GM23248 (cell line): ENCODE measurements at regions not wholly inside any gene's neighbourhood (a gene's known extent, or its start where the extent isn't known, plus 50 kb on each side); places are given as distances from the start of the nearest gene placed in this dataset.

Source experiments
- DNase-seq: peaks from one replicate; pipeline ENCODE4 v3.0.0-alpha.2; 2015
- H2AFZ ChIP-seq: fragments of 200-600 bp; sonication (generic); 2 replicates; pipeline ENCODE4 v1.6.1; 2016; ENCODE audit warnings: antibody characterized with exemption
- H3F3A ChIP-seq: fragments of 200-600 bp; sonication (generic); 2 replicates; pipeline ENCODE4 v1.6.1; 2016; ENCODE audit warnings: mild to moderate bottlenecking, antibody characterized with exemption, mixed run types; ENCODE audit not compliant: insufficient read depth
- H3K27ac ChIP-seq: fragments of 200-600 bp; sonication (generic); 2 replicates; pipeline ENCODE4 v1.5.1; 2016; ENCODE audit warnings: mild to moderate bottlenecking
- H3K27me3 ChIP-seq: fragments of 200-600 bp; sonication (generic); replicated peaks from 2 replicates; pipeline ENCODE4 v1.6.1; 2016; ENCODE audit warnings: mild to moderate bottlenecking; ENCODE audit not compliant: insufficient read depth
- H3K36me3 ChIP-seq: fragments of 200-600 bp; sonication (generic); 2 replicates; pipeline ENCODE4 v1.6.1; 2016; ENCODE audit warnings: low read depth, mild to moderate bottlenecking
- H3K4me1 ChIP-seq: fragments of 200-600 bp; sonication (generic); 2 replicates; pipeline ENCODE4 v1.6.1; 2016; ENCODE audit warnings: mild to moderate bottlenecking; ENCODE audit not compliant: insufficient read depth
- H3K4me2 ChIP-seq: fragments of 200-600 bp; sonication (generic); one replicate; pipeline ENCODE4 v1.6.1; 2016; ENCODE audit warnings: mild to moderate bottlenecking; ENCODE audit not compliant: unreplicated experiment
- H3K4me3 ChIP-seq: fragments of 200-600 bp; sonication (generic); 2 replicates; pipeline ENCODE4 v1.5.1; 2016; ENCODE audit warnings: mild to moderate bottlenecking
- H3K79me2 ChIP-seq: fragments of 200-600 bp; sonication (generic); 2 replicates; pipeline ENCODE4 v1.6.1; 2016; ENCODE audit warnings: mild to moderate bottlenecking; ENCODE audit not compliant: insufficient read depth
- H3K9ac ChIP-seq: fragments of 200-600 bp; sonication (generic); 2 replicates; pipeline ENCODE4 v1.6.1; 2016; ENCODE audit warnings: mild to moderate bottlenecking
- H3K9me2 ChIP-seq: fragments of 200-600 bp; sonication (generic); 2 replicates; pipeline ENCODE4 v1.6.1; 2016; ENCODE audit warnings: mixed run types, mild to moderate bottlenecking, moderate library complexity; ENCODE audit not compliant: insufficient read depth
- H3K9me3 ChIP-seq: fragments of 200-600 bp; sonication (generic); one replicate; pipeline ENCODE4 v1.6.1; 2017; ENCODE audit warnings: low read depth
- H4K20me1 ChIP-seq: fragments of 200-600 bp; sonication (generic); 2 replicates; pipeline ENCODE4 v1.6.0; 2016; ENCODE audit not compliant: insufficient read depth
- EZH2 ChIP-seq: fragments of 200-600 bp; sonication (generic); IDR thresholded peaks from 2 replicates; pipeline ENCODE4 v1.6.1; 2018; ENCODE audit warnings: antibody characterized with exemption, mild to moderate bottlenecking; ENCODE audit not compliant: insufficient read depth, poor library complexity, severe bottlenecking
- EZH2phosphoT487 ChIP-seq: fragments of 200-600 bp; sonication (generic); IDR thresholded peaks from 2 replicates; pipeline ENCODE4 v1.6.1; 2018; ENCODE audit warnings: antibody characterized with exemption, moderate library complexity, mild to moderate bottlenecking, low read depth; ENCODE audit not compliant: insufficient read depth
- WGBS, 2 experiments: methylation state at CpG; one replicate each; pipeline ENCODE4 v1.1.6; 2015 to 2017; ENCODE audit warnings: low lambda C conversion rate in 2 of 2, low coverage in 1 of 2; ENCODE audit errors: missing lambda C conversion rate in 2 of 2; 5-methylcytosine and 5-hydroxymethylcytosine counted together
- in situ Hi-C: fragments of 300-500 bp; cut with MboI; formaldehyde crosslinking; loops from 2 replicates; pipeline ENCODE4 v1.15.0; 2020

DNA sequence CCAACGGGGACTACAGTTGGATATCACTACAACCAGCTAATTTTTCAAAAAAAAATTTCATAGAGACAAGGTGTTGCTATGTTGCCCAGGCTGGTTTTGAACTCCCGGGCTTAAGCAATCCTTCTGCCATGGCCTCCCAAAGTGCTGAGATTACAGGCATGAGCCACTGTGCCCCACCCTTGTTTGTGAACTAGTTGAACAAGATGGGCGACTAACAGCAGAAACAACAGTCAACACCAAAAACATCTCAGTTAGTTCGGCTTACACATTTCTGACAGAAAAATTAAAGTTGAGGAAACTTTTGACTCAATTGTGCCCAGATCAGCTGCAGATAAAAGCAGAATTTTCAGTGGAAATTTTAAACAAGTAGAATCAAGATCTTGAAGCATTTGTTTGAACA, 470.1 kb downstream of the TLE4 start:
- no peak for TF ChIP-seq EZH2
- no peak for TF ChIP-seq EZH2phosphoT487
- Histone ChIP-seq H3F3A (no peaks in the 10 kb centered on the region), H3K27ac (no peak overlapping the region), H3K9me2 (no peaks in the 10 kb centered on the region), H3K27me3 (no peaks in the 10 kb centered on the region; the same call in 1 of the 2 replicates), H2AFZ (no peak overlapping the region), H3K79me2 (no peaks in the 10 kb centered on the region), H3K4me2 (no peak overlapping the region), H3K4me3 (no peak overlapping the region), H4K20me1 (no peaks in the 10 kb centered on the region), H3K9me3 (no peaks in the 10 kb centered on the region), H3K36me3 (no peaks in the 10 kb centered on the region), H3K9ac (no peak overlapping the region), H3K4me1 (no peaks in the 10 kb centered on the region)
- DNase-seq = no peak
- in situ Hi-C loops = no loop called here
- WGBS, 2 experiments = 37 to 43% methylated on average over 4 of the region's 4 CpGs

DNA sequence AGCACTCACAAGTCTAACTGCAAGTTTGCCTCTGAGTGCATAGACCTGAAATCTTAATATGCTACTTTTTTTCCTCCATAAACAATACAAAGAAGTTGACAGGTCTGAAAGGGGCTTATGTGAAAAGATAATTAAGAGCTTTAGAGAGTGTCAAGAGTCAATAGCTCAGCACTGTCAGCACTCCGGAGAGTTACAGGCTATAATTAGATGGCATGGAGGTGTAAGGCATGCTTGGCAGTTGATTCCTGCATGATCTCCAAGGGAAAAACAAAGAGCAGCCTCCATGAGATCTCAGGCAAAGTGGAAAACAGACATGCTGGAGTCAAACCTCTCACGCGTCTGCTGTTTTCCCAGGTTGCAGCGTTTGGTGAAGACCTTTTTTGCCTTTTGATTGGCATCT, 468.7 kb downstream of the TLE4 start:
- 63 to 75% methylated on average over 4 of the region's 4 CpGs for WGBS, 2 experiments
- no peak overlapping the region for H2AFZ ChIP-seq
- no peak for TF ChIP-seq EZH2
- H3K27me3 ChIP-seq = peaks cover 4% of the 10 kb centered on the region; the same call in 1 of the 2 replicates
- H3K4me3 ChIP-seq = no peak overlapping the region
- H3K4me2 ChIP-seq = no peak overlapping the region
- no peaks in the 10 kb centered on the region for H3K9me3 ChIP-seq
- no peaks in the 10 kb centered on the region for H3K79me2 ChIP-seq
- H3K36me3 ChIP-seq = no peaks in the 10 kb centered on the region
- H3K4me1 ChIP-seq = no peaks in the 10 kb centered on the region
- no peaks in the 10 kb centered on the region for H4K20me1 ChIP-seq
- H3K9me2 ChIP-seq = no peaks in the 10 kb centered on the region
- H3K9ac ChIP-seq = no peak overlapping the region
- no peak overlapping the region for H3K27ac ChIP-seq
- in situ Hi-C loops = no loop called here
- H3F3A ChIP-seq = no peaks in the 10 kb centered on the region
- no peak for DNase-seq

DNA sequence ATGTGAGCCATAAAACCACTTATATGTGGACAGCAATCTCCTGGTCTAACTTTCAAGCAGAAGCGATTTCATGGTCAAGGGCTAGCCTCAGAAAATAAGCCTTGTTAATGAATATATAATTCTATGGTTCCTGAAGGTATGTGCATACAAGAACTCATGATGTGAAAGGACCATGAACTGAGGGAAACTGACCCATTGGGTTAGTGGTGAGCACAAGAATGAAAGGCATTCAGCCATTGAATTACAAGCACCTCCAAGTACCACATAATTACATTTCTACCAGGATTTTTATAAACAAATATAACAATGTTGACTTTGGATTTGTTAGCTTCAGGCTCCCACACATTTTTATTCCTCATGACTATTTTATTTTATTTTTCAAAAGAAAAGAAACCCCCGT, 459.0 kb downstream of the TLE4 start:
- TF ChIP-seq EZH2phosphoT487 = no peak
- no peak for TF ChIP-seq EZH2
- in situ Hi-C loops = no loop called here
- no peak overlapping the region for H2AFZ ChIP-seq
- no peaks in the 10 kb centered on the region for H3K9me3 ChIP-seq
- DNase-seq = no peak
- no peak overlapping the region for H3K4me3 ChIP-seq
- H3K4me1 ChIP-seq = no peaks in the 10 kb centered on the region
- H3K36me3 ChIP-seq = no peaks in the 10 kb centered on the region
- no peak overlapping the region for H3K4me2 ChIP-seq
- 40 to 44% methylated on average over 2 of the region's 2 CpGs for WGBS, 2 experiments
- no peaks in the 10 kb centered on the region for H4K20me1 ChIP-seq
- H3K79me2 ChIP-seq = no peaks in the 10 kb centered on the region
- no peaks in the 10 kb centered on the region for H3F3A ChIP-seq
- no peak overlapping the region for H3K27ac ChIP-seq
- H3K27me3 ChIP-seq = peaks cover 18% of the 10 kb centered on the region; the same call in 1 of the 2 replicates
- no peaks in the 10 kb centered on the region for H3K9me2 ChIP-seq
- no peak overlapping the region for H3K9ac ChIP-seq

DNA sequence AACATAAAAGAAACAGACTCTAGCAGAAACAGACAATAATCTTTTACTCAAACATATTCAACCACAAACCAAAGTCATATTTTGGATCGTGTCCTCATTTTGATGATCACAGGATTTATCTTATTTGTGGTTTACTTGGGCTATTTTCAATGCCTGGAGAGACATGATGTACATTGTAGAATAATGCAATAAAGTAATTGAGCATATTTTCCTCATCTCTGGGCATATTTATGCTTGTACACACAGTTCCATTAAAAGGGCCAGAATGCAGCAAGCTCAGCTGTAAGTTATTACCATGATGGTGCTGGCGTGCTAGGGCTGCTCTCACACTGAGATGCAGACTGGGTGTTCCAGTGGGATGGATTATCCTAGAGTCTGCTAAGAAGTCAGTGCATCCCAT, 456.7 kb downstream of the TLE4 start:
- Histone ChIP-seq H3K9ac (no peak overlapping the region), H3K4me3 (no peak overlapping the region)
- 2 to 4% methylated on average over 2 of the region's 2 CpGs for WGBS, 2 experiments

More for the DNA sequence above, 456.7 kb downstream of the TLE4 start:
- Histone ChIP-seq H2AFZ (no peak overlapping the region), H4K20me1 (no peaks in the 10 kb centered on the region), H3K4me2 (no peak overlapping the region), H3K9me3 (no peaks in the 10 kb centered on the region), H3K9me2 (no peaks in the 10 kb centered on the region), H3K27me3 (0 out of 2 replicates have a peak, but pooled peaks cover 9% of the 10 kb centered on the region), H3K36me3 (no peaks in the 10 kb centered on the region), H3K79me2 (no peaks in the 10 kb centered on the region), H3K4me1 (no peaks in the 10 kb centered on the region), H3K27ac (no peak overlapping the region), H3F3A (no peaks in the 10 kb centered on the region)
- TF ChIP-seq EZH2 (no peak), EZH2phosphoT487 (peak; percentile 70; the same call in 1 of the 2 replicates)
- in situ Hi-C loops = no loop called here
- DNase-seq = peak; percentile 36
